GM20000 (cell line): ENCODE measurements at regions not wholly inside any gene's neighbourhood (a gene's known extent, or its start where the extent isn't known, plus 50 kb on each side); places are given as distances from the start of the nearest gene placed in this dataset.

Experiments used
- DNase-seq: peaks from one replicate; pipeline ENCODE4 v3.0.0; 2012; ENCODE audit warnings: low spot score
- TF ChIP-seq, protein P1 (sequence below): IDR thresholded peaks from 2 replicates; pipeline ENCODE4 v1.5.1; 2012; ENCODE audit warnings: mild to moderate bottlenecking, control low read depth; ENCODE audit errors: extremely low read depth, missing control alignments

DNA sequence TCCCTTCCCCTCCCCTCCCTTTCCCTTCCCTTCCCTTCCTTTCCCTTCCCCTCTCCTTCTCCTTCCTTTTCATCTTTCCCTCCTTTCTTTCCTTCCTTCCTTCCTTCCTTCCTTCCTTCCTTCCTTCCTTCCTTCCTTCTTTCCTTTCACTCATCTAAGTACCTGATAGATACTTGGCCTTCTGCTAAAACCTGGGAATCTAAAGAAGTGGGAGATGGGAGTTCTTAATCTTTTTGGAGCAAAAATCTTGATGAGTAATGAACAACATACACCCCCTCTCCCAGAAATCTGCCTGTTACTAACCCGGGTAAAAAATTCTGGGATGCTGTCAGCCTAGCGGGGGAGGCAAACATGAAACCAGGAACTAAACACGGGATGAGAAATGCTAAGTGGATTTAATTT lies 100.7 kb downstream of the VEGFA start:
- no peak for DNase-seq
- TF ChIP-seq, protein P1, sequence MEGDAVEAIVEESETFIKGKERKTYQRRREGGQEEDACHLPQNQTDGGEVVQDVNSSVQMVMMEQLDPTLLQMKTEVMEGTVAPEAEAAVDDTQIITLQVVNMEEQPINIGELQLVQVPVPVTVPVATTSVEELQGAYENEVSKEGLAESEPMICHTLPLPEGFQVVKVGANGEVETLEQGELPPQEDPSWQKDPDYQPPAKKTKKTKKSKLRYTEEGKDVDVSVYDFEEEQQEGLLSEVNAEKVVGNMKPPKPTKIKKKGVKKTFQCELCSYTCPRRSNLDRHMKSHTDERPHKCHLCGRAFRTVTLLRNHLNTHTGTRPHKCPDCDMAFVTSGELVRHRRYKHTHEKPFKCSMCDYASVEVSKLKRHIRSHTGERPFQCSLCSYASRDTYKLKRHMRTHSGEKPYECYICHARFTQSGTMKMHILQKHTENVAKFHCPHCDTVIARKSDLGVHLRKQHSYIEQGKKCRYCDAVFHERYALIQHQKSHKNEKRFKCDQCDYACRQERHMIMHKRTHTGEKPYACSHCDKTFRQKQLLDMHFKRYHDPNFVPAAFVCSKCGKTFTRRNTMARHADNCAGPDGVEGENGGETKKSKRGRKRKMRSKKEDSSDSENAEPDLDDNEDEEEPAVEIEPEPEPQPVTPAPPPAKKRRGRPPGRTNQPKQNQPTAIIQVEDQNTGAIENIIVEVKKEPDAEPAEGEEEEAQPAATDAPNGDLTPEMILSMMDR, result no peak

DNA sequence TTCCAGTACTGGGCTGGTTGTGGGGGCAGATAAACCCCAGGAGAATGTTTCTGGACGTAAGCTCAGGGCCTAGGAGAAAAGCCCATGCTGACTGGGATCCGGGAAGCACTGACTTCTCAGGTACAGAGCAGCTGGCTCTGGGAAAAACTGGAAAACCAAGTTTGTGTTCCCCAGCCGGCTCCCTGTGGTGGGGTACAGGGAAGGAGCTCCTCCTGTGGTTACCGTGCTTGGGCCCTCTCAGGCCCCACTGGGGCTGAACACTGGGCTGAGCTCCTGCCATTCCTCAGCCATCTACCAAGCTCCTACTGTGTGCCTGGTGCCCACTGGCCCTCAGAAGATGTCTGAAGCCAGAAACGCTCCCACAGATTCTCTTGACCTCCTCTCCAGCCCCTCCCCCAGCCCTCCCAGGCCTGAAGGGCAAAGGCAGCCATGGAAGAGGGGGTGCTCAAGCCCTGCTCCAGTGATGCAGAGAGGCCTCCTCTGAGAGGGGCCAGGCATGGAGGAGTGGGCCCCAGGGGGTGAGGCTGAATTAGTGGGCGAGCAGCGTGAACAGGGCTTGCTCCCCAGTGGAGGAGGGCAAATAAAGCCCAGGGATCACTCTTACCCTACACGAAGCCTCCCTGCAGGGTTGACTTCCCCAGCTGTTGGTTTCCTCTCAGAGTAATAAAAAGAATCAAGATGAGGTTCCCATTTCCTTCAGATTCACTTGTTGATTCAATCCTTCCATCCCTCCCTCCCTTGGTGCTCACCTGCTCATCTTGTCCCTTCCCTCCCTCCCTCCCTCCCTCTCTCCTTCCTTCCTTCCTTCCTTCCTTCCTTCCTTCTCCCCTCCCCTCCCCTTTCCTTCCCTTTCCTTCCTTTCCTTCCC lies 100.0 kb downstream of the VEGFA start:
- DNase-seq, result no peak
- TF ChIP-seq, protein P1, result no peak

DNA sequence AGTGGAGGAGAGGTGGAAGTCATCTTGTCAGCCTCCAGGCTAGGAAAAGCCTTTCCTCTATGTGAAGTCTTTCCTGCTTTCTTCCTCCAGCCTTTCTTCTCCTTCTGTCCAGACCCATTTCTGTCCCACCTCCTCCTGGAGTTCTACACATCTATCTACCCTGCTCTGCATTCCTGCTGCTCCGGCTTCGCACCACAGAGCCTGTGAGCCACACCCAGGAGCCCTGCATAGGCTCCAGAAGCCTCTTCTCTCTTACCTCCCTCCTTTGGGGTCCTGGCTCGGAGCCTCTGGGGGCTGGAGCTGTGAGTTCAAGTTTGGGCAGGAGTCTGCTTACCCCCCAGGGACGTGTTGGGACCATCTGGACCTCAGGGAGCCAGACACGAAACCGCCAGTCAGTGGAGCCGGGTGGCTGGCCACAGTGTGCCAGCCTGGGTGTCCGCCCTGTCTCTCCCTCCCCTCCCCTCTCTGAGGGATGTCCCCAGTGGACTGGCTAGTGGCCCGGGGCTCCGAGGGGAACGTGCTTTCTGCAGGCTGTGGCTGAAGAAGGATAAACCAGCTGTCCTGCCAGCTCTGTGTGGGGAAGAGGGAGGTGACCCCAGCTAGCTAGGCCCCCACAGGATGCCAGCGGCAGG lies 99.2 kb downstream of the VEGFA start:
- no peak for DNase-seq
- TF ChIP-seq, protein P1, result no peak

DNA sequence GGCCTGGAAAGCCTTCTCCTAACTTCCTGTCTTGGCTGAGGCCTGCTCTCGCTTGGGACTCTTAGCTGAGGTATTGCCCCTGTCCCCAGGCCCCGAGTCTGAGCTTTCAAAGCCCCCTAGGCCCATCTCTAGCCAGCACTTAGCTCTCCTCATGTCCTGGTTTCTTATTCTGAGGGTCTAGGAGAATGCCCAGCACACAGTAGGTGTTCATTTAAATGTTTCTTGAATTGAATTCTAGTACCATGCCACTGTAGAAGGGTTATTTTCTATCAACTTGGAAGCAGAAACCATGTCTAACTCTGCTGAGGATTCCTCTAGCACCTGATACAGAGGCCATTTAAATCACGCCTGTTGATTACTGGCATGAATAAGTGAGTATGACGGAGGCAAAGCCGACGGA lies 98.5 kb downstream of the VEGFA start:
- DNase-seq, result no peak
- TF ChIP-seq, protein P1, result no peak

DNA sequence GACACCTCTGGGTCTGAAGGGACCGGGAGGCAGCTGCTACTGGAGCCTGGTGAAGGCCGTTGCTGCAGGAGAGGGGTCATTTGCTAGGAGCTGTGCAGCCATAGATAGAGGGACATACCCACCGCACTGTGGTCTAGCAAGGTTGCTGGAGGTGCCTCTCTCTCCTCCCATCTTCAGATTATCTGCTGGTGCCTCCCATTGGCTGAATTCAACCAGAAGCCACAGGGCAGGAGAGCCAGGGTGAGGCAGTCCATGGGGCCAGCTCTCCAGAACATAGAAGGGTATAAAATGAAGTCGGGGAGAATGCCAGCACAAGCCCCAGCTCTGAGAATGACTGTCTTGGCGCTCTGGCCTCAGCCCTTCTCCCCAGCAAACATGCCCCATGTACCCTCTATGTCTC lies 98.0 kb downstream of the VEGFA start:
- TF ChIP-seq, protein P1, result no peak
- no peak for DNase-seq

DNA sequence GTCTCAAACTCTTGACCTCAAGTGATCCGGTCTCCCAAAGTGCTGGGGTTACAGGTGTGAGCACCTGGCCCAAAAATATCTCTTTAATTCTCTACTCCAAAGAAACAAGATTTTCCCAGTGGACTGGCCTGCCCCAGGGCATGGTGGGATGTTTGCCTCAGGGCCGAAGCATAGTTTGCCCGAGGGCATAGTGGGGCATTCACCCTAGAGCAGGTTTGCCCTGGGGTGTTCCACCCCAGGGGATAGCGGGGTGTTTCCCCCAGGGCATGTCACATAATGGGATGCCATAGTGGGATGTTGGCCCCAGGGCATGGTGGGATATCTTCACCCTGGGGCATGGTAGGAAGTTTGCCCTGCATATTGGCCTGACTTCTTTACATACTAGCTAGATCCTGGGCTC lies 97.2 kb downstream of the VEGFA start:
- TF ChIP-seq, protein P1, result no peak
- no peak for DNase-seq

DNA sequence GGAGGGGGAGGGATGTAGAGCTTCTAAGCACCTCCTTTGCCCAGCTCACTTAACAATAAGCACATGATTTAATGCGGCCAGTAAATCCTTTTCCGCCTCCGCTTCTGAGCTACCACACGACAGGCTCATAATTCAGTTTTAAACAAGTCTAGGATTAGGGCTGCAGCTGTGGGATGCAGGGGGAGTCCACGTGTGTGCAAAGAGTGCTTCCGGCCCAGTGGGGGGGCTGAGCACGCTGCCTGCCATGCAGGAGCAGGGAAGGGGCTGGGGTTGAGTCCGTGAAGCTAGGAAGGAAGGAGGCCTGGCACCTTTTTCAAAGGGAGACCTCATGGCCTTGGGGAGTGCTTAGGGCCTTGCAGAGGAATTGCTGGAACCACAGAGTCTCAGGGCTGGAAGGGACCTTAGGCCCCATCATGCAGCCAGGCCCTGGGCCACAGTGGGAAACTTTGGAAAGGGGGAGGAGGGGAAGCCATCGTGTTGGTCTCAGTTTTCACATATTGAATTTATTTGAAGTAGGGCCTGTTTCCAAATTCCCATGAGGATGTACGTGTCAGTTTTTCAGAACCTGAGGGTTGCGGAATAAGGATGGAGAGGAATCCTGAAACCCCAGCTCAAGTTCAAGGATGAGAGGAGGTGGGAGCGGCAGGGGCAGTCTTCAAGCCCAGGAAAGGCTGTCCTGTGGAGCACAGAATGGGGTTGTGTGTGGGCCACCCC lies 96.1 kb downstream of the VEGFA start:
- no peak for DNase-seq
- TF ChIP-seq, protein P1, result no peak
